Tibial artery (tissue), 4 donors: ENCODE measurements at regions not wholly inside any gene's neighbourhood (a gene's known extent, or its start where the extent isn't known, plus 50 kb on each side); places are given as distances from the start of the nearest gene placed in this dataset.

ENCODE experiments used
- DNase-seq, 2 donors: peaks; one replicate each; pipeline ENCODE4 v3.0.0-alpha.2; 2019
- H3K27ac ChIP-seq, 2 donors: fragments of 200-600 bp; sonication (generic) in 1 of 2; 1 replicate in 1 of 2; 2 replicates in 1 of 2; pipeline ENCODE4 v1.5.1; 2018 to 2019; ENCODE audit warnings: mild to moderate bottlenecking in 1 of 2
- H3K27me3 ChIP-seq, 2 donors: fragments of 200-600 bp; sonication (generic) in 1 of 2; one replicate each; pipeline versions ENCODE4 v1.5.1 to v1.6.0; 2016 to 2019
- H3K36me3 ChIP-seq, 3 donors: fragments of 200-600 bp; sonication (generic) in 2 of 3; one replicate each; pipeline ENCODE4 v1.5.1; 2016 to 2019; ENCODE audit warnings: mild to moderate bottlenecking in 2 of 3
- H3K4me1 ChIP-seq, 4 donors: fragments of 200-600 bp; sonication (generic) in 2 of 4; 1 replicate in 3 of 4; 2 replicates in 1 of 4; pipeline ENCODE4 v1.5.1; 2016 to 2019
- H3K4me3 ChIP-seq, 2 donors: fragments of 200-600 bp; sonication (generic) in 1 of 2; 1 replicate in 1 of 2; 2 replicates in 1 of 2; pipeline ENCODE4 v1.5.1; 2018 to 2019; ENCODE audit warnings: mild to moderate bottlenecking in 2 of 2
- H3K9me3 ChIP-seq, 3 donors: fragments of 200-600 bp; sonication (generic) in 1 of 3; one replicate each; pipeline ENCODE4 v1.5.1; 2016 to 2019
- CTCF ChIP-seq, 2 experiments: fragments of 200-600 bp in 1 of 2; fragments of 450-650 bp in 1 of 2; IDR thresholded peaks; one replicate each; pipeline ENCODE4 v1.5.1; 2017 to 2019; ENCODE audit warnings: antibody characterized with exemption in 2 of 2, mild to moderate bottlenecking in 1 of 2, moderate library complexity in 1 of 2
- intact Hi-C: fragments of 100-400 bp; cut with DNase I; formaldehyde crosslinking; loops from one replicate; pipeline ENCODE4 v1.15.0; 2023; ENCODE audit warnings: low total_unique reads

- Histone ChIP-seq H3K27ac (no peak overlapping the region), H3K36me3 (no peaks in the 10 kb centered on the region), H3K4me3 (no peak overlapping the region), H3K4me1 (no peaks in the 10 kb centered on the region), H3K9me3 (no peaks in the 10 kb centered on the region), H3K27me3 (no peaks in the 10 kb centered on the region)
- no peak for TF ChIP-seq CTCF (IDR thresholded peaks at IDR 0.05)
- intact Hi-C loops: no loop called here
- DNase-seq: no peak
Measured at GRCh38 chr3:135641761-135642160, 323.8 kb upstream of the PPP2R3A start.

GRCh38 chr3:135645541-135645940 lies 320.0 kb upstream of the PPP2R3A start:
- DNase-seq: no peak
- Histone ChIP-seq H3K36me3 (no peaks in the 10 kb centered on the region), H3K9me3 (no peaks in the 10 kb centered on the region), H3K27ac (no peak overlapping the region), H3K4me1 (no peaks in the 10 kb centered on the region), H3K4me3 (no peak overlapping the region), H3K27me3 (no peaks in the 10 kb centered on the region)
- TF ChIP-seq CTCF (IDR thresholded peaks at IDR 0.05): no peak
- intact Hi-C loops: no loop called here

GRCh38 chr3:135646873-135647272 lies 318.7 kb upstream of the PPP2R3A start:
- no peaks in the 10 kb centered on the region for H3K4me1 ChIP-seq
- no peak for TF ChIP-seq CTCF (IDR thresholded peaks at IDR 0.05)
- no peaks in the 10 kb centered on the region for H3K27me3 ChIP-seq
- intact Hi-C loops: no loop called here
- H3K36me3 ChIP-seq: no peaks in the 10 kb centered on the region
- no peak overlapping the region for H3K4me3 ChIP-seq
- DNase-seq: no peak
- no peak overlapping the region for H3K27ac ChIP-seq
- H3K9me3 ChIP-seq: no peaks in the 10 kb centered on the region

DNA sequence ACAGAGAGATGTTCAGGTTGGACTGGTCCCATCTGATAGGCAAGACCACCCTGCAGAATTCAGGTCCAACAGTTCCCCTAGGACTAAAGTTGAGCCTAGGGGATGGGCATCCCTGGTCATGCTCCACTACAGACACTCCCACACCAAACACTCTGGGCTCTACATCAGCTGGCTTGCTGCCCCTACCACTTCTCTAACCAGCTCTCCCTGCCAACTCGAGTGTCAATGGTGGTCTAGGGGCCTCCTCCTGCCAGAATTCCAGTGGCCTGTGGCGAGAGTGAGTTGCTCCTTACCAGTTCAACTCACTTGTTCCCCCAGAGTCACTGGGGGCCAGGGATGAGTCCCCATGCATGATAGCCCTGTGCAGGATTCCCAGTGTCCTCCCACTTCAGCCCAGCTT lies 316.2 kb upstream of the PPP2R3A start:
- H3K4me1 ChIP-seq: no peaks in the 10 kb centered on the region
- no peaks in the 10 kb centered on the region for H3K27me3 ChIP-seq
- H3K27ac ChIP-seq: no peak overlapping the region
- H3K36me3 ChIP-seq: no peaks in the 10 kb centered on the region
- no peak for TF ChIP-seq CTCF (IDR thresholded peaks at IDR 0.05)
- intact Hi-C loops: no loop called here
- H3K4me3 ChIP-seq: no peak overlapping the region
- no peak for DNase-seq
- no peaks in the 10 kb centered on the region for H3K9me3 ChIP-seq

- no peaks in the 10 kb centered on the region for H3K9me3 ChIP-seq
- no peak overlapping the region for H3K27ac ChIP-seq
- no peak for TF ChIP-seq CTCF (IDR thresholded peaks at IDR 0.05)
- intact Hi-C loops: no loop called here
- H3K4me3 ChIP-seq: no peak overlapping the region
- H3K4me1 ChIP-seq: no peaks in the 10 kb centered on the region
- H3K27me3 ChIP-seq: no peaks in the 10 kb centered on the region
- H3K36me3 ChIP-seq: no peaks in the 10 kb centered on the region
- DNase-seq: no peak
Measured at GRCh38 chr3:135650309-135650708, 315.2 kb upstream of the PPP2R3A start.

- no peak for TF ChIP-seq CTCF (IDR thresholded peaks at IDR 0.05)
Measured at GRCh38 chr3:135652388-135652787, 313.1 kb upstream of the PPP2R3A start.

More at GRCh38 chr3:135652388-135652787, 313.1 kb upstream of the PPP2R3A start:
- no peaks in the 10 kb centered on the region for H3K4me1 ChIP-seq
- H3K27ac ChIP-seq: no peak overlapping the region
- DNase-seq: no peak
- H3K27me3 ChIP-seq: no peaks in the 10 kb centered on the region
- intact Hi-C loops: no loop called here
- H3K4me3 ChIP-seq: no peak overlapping the region
- H3K36me3 ChIP-seq: no peaks in the 10 kb centered on the region
- no peaks in the 10 kb centered on the region for H3K9me3 ChIP-seq
